Hepatocyte (in vitro differentiated cells): ENCODE measurements at regions not wholly inside any gene's neighbourhood (a gene's known extent, or its start where the extent isn't known, plus 50 kb on each side); places are given as distances from the start of the nearest gene placed in this dataset.

Experiments
- EZH2 ChIP-seq: fragments of 200-600 bp; sonication (generic); IDR thresholded peaks from 2 replicates; pipeline ENCODE4 v1.6.1; 2016; ENCODE audit warnings: antibody characterized with exemption, mild to moderate bottlenecking, borderline replicate concordance
- EZH2phosphoT487 ChIP-seq: fragments of 200-600 bp; sonication (generic); IDR thresholded peaks from one replicate; pipeline ENCODE4 v1.6.1; 2018; ENCODE audit warnings: antibody characterized with exemption, mild to moderate bottlenecking, low read depth, moderate library complexity; ENCODE audit not compliant: unreplicated experiment, severe bottlenecking
- TF ChIP-seq, protein P1 (sequence below): fragments of 200-600 bp; sonication (generic); IDR thresholded peaks from 2 replicates; pipeline ENCODE4 v1.5.1; 2016; ENCODE audit warnings: antibody characterized with exemption, mild to moderate bottlenecking; ENCODE audit not compliant: poor library complexity

DNA sequence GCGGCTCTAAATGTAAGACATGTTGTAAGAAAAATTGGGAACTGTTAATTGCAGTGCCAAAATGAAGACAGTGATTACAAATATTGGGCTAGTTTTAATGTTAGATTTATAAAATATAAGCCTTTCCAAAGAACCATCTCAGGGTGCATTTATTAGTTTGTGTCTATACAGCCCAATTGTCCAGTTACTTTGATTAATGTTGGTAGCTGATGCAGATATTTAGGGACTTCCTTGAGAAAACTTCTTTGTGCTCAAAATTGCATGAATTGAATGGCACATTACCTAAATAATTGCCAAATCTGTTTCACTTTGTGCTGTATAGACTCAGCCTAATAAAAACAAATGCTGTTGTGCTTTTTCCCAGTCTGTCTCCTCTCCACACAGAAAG lies 83.7 kb downstream of the DAD1 start:
- TF ChIP-seq, protein P1, sequence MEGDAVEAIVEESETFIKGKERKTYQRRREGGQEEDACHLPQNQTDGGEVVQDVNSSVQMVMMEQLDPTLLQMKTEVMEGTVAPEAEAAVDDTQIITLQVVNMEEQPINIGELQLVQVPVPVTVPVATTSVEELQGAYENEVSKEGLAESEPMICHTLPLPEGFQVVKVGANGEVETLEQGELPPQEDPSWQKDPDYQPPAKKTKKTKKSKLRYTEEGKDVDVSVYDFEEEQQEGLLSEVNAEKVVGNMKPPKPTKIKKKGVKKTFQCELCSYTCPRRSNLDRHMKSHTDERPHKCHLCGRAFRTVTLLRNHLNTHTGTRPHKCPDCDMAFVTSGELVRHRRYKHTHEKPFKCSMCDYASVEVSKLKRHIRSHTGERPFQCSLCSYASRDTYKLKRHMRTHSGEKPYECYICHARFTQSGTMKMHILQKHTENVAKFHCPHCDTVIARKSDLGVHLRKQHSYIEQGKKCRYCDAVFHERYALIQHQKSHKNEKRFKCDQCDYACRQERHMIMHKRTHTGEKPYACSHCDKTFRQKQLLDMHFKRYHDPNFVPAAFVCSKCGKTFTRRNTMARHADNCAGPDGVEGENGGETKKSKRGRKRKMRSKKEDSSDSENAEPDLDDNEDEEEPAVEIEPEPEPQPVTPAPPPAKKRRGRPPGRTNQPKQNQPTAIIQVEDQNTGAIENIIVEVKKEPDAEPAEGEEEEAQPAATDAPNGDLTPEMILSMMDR: no peak
- TF ChIP-seq EZH2phosphoT487 (no peak), EZH2 (no peak)
